HEK293 (cell line): ENCODE measurements at regions not wholly inside any gene's neighbourhood (a gene's known extent, or its start where the extent isn't known, plus 50 kb on each side); places are given as distances from the start of the nearest gene placed in this dataset.

Experiments used
- CTCF ChIA-PET: fragments of 350-600 bp; formaldehyde crosslinking; extraction: SDS; loops from one replicate; lab custom pipeline; 2021; ENCODE audit warnings: antibody characterized with exemption; lab: Yijun Ruan, JAX
- POLR2A ChIA-PET: fragments of 300-600 bp; formaldehyde crosslinking; extraction: SDS; loops from one replicate; lab custom pipeline; 2020; ENCODE audit warnings: antibody characterized with exemption, inconsistent platforms; lab: Yijun Ruan, JAX
- H3K27ac ChIP-seq: fragments of 200-500 bp; sonication (Bioruptor generic); 2 replicates; pipeline ENCODE4 v1.5.1; 2014; ENCODE audit warnings: low read depth, low read length, control low read depth, inconsistent platforms; ENCODE audit errors: extremely low read depth
- H3K36me3 ChIP-seq, 2 experiments: fragments of 200-500 bp in 1 of 2; sonication (Bioruptor generic) in 1 of 2; 1 replicate in 1 of 2; 2 replicates in 1 of 2; pipeline ENCODE4 v1.5.1; 2014 to 2017; ENCODE audit warnings: inconsistent platforms in 2 of 2, low read length in 2 of 2; ENCODE audit not compliant: control insufficient read depth in 2 of 2, insufficient read depth in 1 of 2
- H3K4me1 ChIP-seq: fragments of 200-500 bp; sonication (Bioruptor generic); 2 replicates; pipeline ENCODE4 v1.5.1; 2014; ENCODE audit warnings: mild to moderate bottlenecking, low read length, inconsistent platforms; ENCODE audit not compliant: control insufficient read depth, insufficient read depth
- H3K4me3 ChIP-seq: 2 replicates; pipeline ENCODE4 v1.5.1; 2011; ENCODE audit warnings: low read depth, mild to moderate bottlenecking, control low read depth, low read length, moderate library complexity
- H3K9me3 ChIP-seq: fragments of 200-500 bp; sonication (Bioruptor generic); 2 replicates; pipeline ENCODE4 v1.5.1; 2014; ENCODE audit warnings: low read depth, low read length, inconsistent platforms; ENCODE audit not compliant: control insufficient read depth, insufficient read depth
- BCL11B ChIP-seq: fragments of 450-650 bp; formaldehyde crosslinking; IDR thresholded peaks from 2 replicates; pipeline ENCODE4 v1.5.1; 2016; ENCODE audit warnings: low read depth, missing biosample characterization, missing genetic modification characterization
- IKZF3 ChIP-seq: fragments of 450-650 bp; IDR thresholded peaks from 2 replicates; pipeline ENCODE4 v1.5.0; 2018; ENCODE audit warnings: missing biosample characterization, mild to moderate bottlenecking, missing genetic modification characterization, moderate library complexity
- MZF1 ChIP-seq: fragments of 450-650 bp; formaldehyde crosslinking; IDR thresholded peaks from 2 replicates; pipeline ENCODE4 v1.5.1; 2017; ENCODE audit warnings: missing biosample characterization, missing genetic modification characterization, borderline replicate concordance
- OVOL3 ChIP-seq: fragments of 450-650 bp; formaldehyde crosslinking; IDR thresholded peaks from 2 replicates; pipeline ENCODE4 v1.5.1; 2016; ENCODE audit warnings: missing biosample characterization, missing genetic modification characterization
- SP3 ChIP-seq: fragments of 450-650 bp; formaldehyde crosslinking; IDR thresholded peaks from 2 replicates; pipeline ENCODE4 v1.5.1; 2016; ENCODE audit warnings: missing biosample characterization, missing genetic modification characterization
- SP7 ChIP-seq: fragments of 450-650 bp; formaldehyde crosslinking; IDR thresholded peaks from 2 replicates; pipeline ENCODE4 v1.5.1; 2016; ENCODE audit warnings: missing biosample characterization, missing genetic modification characterization
- ZBTB20 ChIP-seq: fragments of 450-650 bp; formaldehyde crosslinking; IDR thresholded peaks from 2 replicates; pipeline ENCODE4 v1.5.1; 2016; ENCODE audit warnings: missing biosample characterization, missing genetic modification characterization
- ZFHX2 ChIP-seq: fragments of 450-650 bp; formaldehyde crosslinking; conservative IDR thresholded peaks from 2 replicates; pipeline ENCODE4 v1.5.1; 2016; ENCODE audit warnings: missing biosample characterization, missing genetic modification characterization
- ZNF133 ChIP-seq: fragments of 450-650 bp; formaldehyde crosslinking; IDR thresholded peaks from 2 replicates; pipeline ENCODE4 v1.5.1; 2016; ENCODE audit warnings: missing biosample characterization, missing genetic modification characterization
- ZNF266 ChIP-seq: fragments of 450-650 bp; formaldehyde crosslinking; IDR thresholded peaks from 2 replicates; pipeline ENCODE4 v1.5.1; 2016; ENCODE audit warnings: missing biosample characterization, missing genetic modification characterization, low read depth
- ZNF324 ChIP-seq: fragments of 450-650 bp; formaldehyde crosslinking; IDR thresholded peaks from 2 replicates; pipeline ENCODE4 v1.5.1; 2016; ENCODE audit warnings: missing biosample characterization, missing genetic modification characterization
- ZNF350 ChIP-seq: fragments of 450-650 bp; formaldehyde crosslinking; IDR thresholded peaks from 2 replicates; pipeline ENCODE4 v1.5.0; 2017; ENCODE audit warnings: missing biosample characterization, mild to moderate bottlenecking, missing genetic modification characterization
- ZNF354C ChIP-seq: fragments of 450-650 bp; formaldehyde crosslinking; IDR thresholded peaks from 2 replicates; pipeline ENCODE4 v1.5.1; 2016; ENCODE audit warnings: missing biosample characterization, missing genetic modification characterization, low read depth, borderline replicate concordance
- ZNF544 ChIP-seq: fragments of 450-650 bp; formaldehyde crosslinking; IDR thresholded peaks from 2 replicates; pipeline ENCODE4 v1.5.0; 2017; ENCODE audit warnings: missing biosample characterization, missing genetic modification characterization
- ZNF548 ChIP-seq: fragments of 450-650 bp; formaldehyde crosslinking; IDR thresholded peaks from 2 replicates; pipeline ENCODE4 v1.5.1; 2016; ENCODE audit warnings: missing biosample characterization, missing genetic modification characterization
- ZNF670 ChIP-seq: fragments of 450-650 bp; formaldehyde crosslinking; IDR thresholded peaks from 2 replicates; pipeline ENCODE4 v1.5.1; 2016; ENCODE audit warnings: missing biosample characterization, missing genetic modification characterization, low read depth
- TF ChIP-seq, protein P1 (sequence below): fragments of 450-650 bp; formaldehyde crosslinking; IDR thresholded peaks from 2 replicates; pipeline ENCODE4 v1.5.1; 2017; ENCODE audit warnings: missing biosample characterization, missing genetic modification characterization
- TF ChIP-seq, protein P2 (sequence below): fragments of 450-650 bp; formaldehyde crosslinking; IDR thresholded peaks from 2 replicates; pipeline ENCODE4 v1.5.1; 2016; ENCODE audit warnings: missing biosample characterization, missing genetic modification characterization
- TF ChIP-seq, protein P3 (sequence below): fragments of 450-650 bp; formaldehyde crosslinking; IDR thresholded peaks from 2 replicates; pipeline ENCODE4; 2016; ENCODE audit warnings: missing biosample characterization, missing genetic modification characterization
- TF ChIP-seq, protein P4 (sequence below): fragments of 450-650 bp; IDR thresholded peaks from 2 replicates; pipeline ENCODE4 v1.5.1; 2018; ENCODE audit warnings: missing biosample characterization, missing genetic modification characterization
- TF ChIP-seq, protein P5 (sequence below): fragments of 450-650 bp; formaldehyde crosslinking; IDR thresholded peaks from 2 replicates; pipeline ENCODE4 v1.5.1; 2016; ENCODE audit warnings: missing biosample characterization, missing genetic modification characterization

DNA sequence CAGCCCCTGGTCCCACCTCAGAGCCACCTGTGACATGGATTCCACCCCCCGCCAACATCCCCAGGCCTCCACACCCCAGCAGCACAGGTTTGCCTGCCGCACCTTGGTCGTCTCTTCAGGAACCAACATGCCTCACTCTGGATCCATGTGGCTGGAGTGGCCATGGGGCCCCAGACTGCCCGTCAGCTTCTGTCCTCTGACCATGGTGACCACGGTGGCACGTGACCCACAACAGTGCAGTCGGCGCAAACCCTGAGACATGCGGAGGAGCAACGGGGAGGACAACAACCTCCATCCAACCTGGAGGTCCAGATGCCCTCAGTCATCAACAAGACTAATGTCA, 85.6 kb downstream of the ANKRD60 start:
- no peak overlapping the region for H3K27ac ChIP-seq
- H3K9me3 ChIP-seq, result no peaks in the 10 kb centered on the region
- TF ChIP-seq ZNF324 (tag by site-specific recombination) (no peak), BCL11B (tag by site-specific recombination) (no peak), ZNF544 (tag by site-specific recombination) (no peak), MZF1 (tag by site-specific recombination) (no peak), ZNF354C (tag by site-specific recombination) (no peak), IKZF3 (tag by site-specific recombination) (no peak), ZNF670 (tag by site-specific recombination) (no peak), ZNF350 (tag by site-specific recombination) (no peak), ZBTB20 (tag by site-specific recombination) (no peak), SP3 (tag by site-specific recombination) (no peak)
- TF ChIP-seq, protein P1, sequence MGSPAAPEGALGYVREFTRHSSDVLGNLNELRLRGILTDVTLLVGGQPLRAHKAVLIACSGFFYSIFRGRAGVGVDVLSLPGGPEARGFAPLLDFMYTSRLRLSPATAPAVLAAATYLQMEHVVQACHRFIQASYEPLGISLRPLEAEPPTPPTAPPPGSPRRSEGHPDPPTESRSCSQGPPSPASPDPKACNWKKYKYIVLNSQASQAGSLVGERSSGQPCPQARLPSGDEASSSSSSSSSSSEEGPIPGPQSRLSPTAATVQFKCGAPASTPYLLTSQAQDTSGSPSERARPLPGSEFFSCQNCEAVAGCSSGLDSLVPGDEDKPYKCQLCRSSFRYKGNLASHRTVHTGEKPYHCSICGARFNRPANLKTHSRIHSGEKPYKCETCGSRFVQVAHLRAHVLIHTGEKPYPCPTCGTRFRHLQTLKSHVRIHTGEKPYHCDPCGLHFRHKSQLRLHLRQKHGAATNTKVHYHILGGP, result no peak
- TF ChIP-seq, protein P2, sequence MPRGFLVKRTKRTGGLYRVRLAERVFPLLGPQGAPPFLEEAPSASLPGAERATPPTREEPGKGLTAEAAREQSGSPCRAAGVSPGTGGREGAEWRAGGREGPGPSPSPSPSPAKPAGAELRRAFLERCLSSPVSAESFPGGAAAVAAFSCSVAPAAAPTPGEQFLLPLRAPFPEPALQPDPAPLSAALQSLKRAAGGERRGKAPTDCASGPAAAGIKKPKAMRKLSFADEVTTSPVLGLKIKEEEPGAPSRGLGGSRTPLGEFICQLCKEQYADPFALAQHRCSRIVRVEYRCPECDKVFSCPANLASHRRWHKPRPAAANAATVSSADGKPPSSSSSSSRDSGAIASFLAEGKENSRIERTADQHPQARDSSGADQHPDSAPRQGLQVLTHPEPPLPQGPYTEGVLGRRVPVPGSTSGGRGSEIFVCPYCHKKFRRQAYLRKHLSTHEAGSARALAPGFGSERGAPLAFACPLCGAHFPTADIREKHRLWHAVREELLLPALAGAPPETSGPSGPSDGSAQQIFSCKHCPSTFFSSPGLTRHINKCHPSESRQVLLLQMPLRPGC, result no peak
- TF ChIP-seq, protein P3, sequence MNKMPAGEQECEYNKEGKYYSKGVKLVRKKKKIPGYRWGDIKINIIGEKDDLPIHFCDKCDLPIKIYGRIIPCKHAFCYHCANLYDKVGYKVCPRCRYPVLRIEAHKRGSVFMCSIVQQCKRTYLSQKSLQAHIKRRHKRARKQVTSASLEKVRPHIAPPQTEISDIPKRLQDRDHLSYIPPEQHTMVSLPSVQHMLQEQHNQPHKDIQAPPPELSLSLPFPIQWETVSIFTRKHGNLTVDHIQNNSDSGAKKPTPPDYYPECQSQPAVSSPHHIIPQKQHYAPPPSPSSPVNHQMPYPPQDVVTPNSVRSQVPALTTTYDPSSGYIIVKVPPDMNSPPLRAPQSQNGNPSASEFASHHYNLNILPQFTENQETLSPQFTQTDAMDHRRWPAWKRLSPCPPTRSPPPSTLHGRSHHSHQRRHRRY (tag by site-specific recombination), result no peak
- H3K36me3 ChIP-seq, result no peaks in the 10 kb centered on the region
- no peak overlapping the region for H3K4me3 ChIP-seq
- ChIA-PET POLR2A (no interaction called here), CTCF (no interaction called here)
- no peaks in the 10 kb centered on the region for H3K4me1 ChIP-seq

DNA sequence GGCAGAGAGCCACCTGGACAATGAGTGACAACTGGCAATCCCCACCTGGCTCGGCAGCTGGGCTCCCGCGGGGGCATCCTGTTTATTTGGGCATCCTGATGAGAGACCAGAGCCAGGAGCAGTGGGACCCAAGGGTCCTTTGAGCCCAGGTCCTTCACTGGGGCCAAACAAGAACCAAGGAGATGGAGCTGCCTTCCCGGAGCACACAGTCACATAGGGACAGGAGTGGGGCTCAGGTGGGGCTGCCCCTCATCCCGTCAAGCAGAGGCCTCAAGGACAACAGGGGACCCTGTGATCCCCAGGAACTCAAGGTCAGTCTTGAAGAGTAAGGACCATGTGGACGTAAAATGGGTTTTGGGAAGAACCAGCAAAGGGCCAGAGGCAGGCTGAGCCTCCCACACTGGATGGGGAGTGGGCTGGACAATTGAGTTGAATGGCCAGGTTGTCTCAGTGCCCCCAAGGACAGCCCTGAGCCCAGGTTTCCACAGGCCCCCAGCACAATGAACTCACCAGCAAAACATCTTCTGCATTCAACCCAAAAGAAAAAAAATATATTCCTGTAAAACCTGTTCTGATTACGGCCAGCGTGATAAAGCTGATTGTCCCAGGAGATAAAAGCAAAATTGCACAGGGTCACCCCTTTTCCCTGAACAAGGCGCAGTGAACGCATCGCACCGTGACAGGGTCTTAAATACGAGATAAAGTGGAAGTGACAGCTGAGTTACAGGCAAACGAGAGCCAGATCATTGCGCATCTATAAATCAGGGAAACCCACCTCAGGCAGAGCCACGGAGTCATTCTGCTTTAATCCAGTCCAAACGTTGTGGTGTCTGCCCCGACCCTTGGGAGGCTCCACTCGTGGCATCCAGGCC, 86.2 kb downstream of the ANKRD60 start:
- CTCF ChIA-PET, result no interaction called here
- no peak for TF ChIP-seq ZNF548
- TF ChIP-seq ZFHX2 (tag by site-specific recombination), result no peak
- TF ChIP-seq OVOL3, result no peak
- TF ChIP-seq, protein P4, sequence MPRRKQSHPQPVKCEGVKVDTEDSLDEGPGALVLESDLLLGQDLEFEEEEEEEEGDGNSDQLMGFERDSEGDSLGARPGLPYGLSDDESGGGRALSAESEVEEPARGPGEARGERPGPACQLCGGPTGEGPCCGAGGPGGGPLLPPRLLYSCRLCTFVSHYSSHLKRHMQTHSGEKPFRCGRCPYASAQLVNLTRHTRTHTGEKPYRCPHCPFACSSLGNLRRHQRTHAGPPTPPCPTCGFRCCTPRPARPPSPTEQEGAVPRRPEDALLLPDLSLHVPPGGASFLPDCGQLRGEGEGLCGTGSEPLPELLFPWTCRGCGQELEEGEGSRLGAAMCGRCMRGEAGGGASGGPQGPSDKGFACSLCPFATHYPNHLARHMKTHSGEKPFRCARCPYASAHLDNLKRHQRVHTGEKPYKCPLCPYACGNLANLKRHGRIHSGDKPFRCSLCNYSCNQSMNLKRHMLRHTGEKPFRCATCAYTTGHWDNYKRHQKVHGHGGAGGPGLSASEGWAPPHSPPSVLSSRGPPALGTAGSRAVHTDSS, result no peak
- TF ChIP-seq, protein P5, sequence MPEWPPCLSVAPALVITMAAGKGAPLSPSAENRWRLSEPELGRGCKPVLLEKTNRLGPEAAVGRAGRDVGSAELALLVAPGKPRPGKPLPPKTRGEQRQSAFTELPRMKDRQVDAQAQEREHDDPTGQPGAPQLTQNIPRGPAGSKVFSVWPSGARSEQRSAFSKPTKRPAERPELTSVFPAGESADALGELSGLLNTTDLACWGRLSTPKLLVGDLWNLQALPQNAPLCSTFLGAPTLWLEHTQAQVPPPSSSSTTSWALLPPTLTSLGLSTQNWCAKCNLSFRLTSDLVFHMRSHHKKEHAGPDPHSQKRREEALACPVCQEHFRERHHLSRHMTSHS (tag by site-specific recombination), result no peak
- no peak for TF ChIP-seq SP7 (tag by site-specific recombination)
- TF ChIP-seq ZNF544 (tag by site-specific recombination), result no peak
- TF ChIP-seq, protein P2, result no peak
- no peak for TF ChIP-seq ZNF266 (tag by site-specific recombination)
- TF ChIP-seq ZNF133 (tag by site-specific recombination), result no peak
- H3K27ac ChIP-seq, result no peak overlapping the region
- POLR2A ChIA-PET, result no interaction called here
- no peaks in the 10 kb centered on the region for H3K4me1 ChIP-seq
- H3K9me3 ChIP-seq, result no peaks in the 10 kb centered on the region
- H3K36me3 ChIP-seq, result no peaks in the 10 kb centered on the region
- no peak overlapping the region for H3K4me3 ChIP-seq
